H9 (cell line): ENCODE measurements at regions not wholly inside any gene's neighbourhood (a gene's known extent, or its start where the extent isn't known, plus 50 kb on each side); places are given as distances from the start of the nearest gene placed in this dataset.

Experiments used
- DNase-seq: peaks from one replicate; pipeline ENCODE4 v3.0.0-alpha.2; 2017
- H2AFZ ChIP-seq: one replicate; pipeline ENCODE4 v1.6.1; 2013; ENCODE audit warnings: mild to moderate bottlenecking, low read length, control low read depth, moderate library complexity
- H2AK5ac ChIP-seq: 2 replicates; pipeline ENCODE4 v1.6.1; 2013; ENCODE audit warnings: low read length, control low read depth, mixed read lengths; ENCODE audit not compliant: insufficient read length
- H2BK120ac ChIP-seq: one replicate; pipeline ENCODE4 v1.6.1; 2013; ENCODE audit warnings: low read depth, mild to moderate bottlenecking, low read length, control low read depth, inconsistent platforms; ENCODE audit not compliant: poor library complexity, severe bottlenecking
- H2BK12ac ChIP-seq: 2 replicates; pipeline ENCODE4 v1.6.1; 2013; ENCODE audit warnings: low read length, control low read depth, mixed read lengths, low read depth; ENCODE audit not compliant: insufficient read length
- H2BK15ac ChIP-seq: 2 replicates; pipeline ENCODE4 v1.6.1; 2013; ENCODE audit warnings: low read depth, low read length, control low read depth
- H2BK20ac ChIP-seq: one replicate; pipeline ENCODE4 v1.6.1; 2013; ENCODE audit warnings: low read depth, mild to moderate bottlenecking, low read length, control low read depth, inconsistent platforms; ENCODE audit not compliant: poor library complexity, severe bottlenecking
- H2BK5ac ChIP-seq: 2 replicates; pipeline ENCODE4 v1.6.1; 2013; ENCODE audit warnings: low read length, control low read depth, mixed read lengths; ENCODE audit not compliant: insufficient read length
- H3K14ac ChIP-seq: 2 replicates; pipeline ENCODE4 v1.6.1; 2013; ENCODE audit warnings: low read length, control low read depth; ENCODE audit not compliant: insufficient read depth
- H3K18ac ChIP-seq: 2 replicates; pipeline ENCODE4 v1.6.1; 2013; ENCODE audit warnings: low read depth, mild to moderate bottlenecking, mixed read lengths, low read length, control low read depth; ENCODE audit not compliant: insufficient read length
- H3K23ac ChIP-seq: 2 replicates; pipeline ENCODE4 v1.6.1; 2013; ENCODE audit warnings: low read length, control low read depth, mixed read lengths, low read depth; ENCODE audit not compliant: insufficient read length
- H3K23me2 ChIP-seq: 2 replicates; pipeline ENCODE4 v1.6.1; 2013; ENCODE audit warnings: low read depth, mild to moderate bottlenecking, mixed read lengths, low read length, control low read depth; ENCODE audit not compliant: insufficient read length, poor library complexity, severe bottlenecking
- H3K27ac ChIP-seq: 2 replicates; pipeline ENCODE4 v1.5.1; 2013; ENCODE audit warnings: low read length, control low read depth, mixed read lengths, low read depth; ENCODE audit not compliant: insufficient read length
- H3K27me3 ChIP-seq: 2 replicates; pipeline ENCODE4 v1.6.1; 2013; ENCODE audit warnings: low read length, control low read depth, inconsistent platforms; ENCODE audit not compliant: insufficient read depth
- H3K4ac ChIP-seq: 2 replicates; pipeline ENCODE4 v1.6.1; 2013; ENCODE audit warnings: low read depth, mild to moderate bottlenecking, control low read depth, inconsistent platforms, low read length, moderate library complexity
- H3K4me1 ChIP-seq: 2 replicates; pipeline ENCODE4 v1.6.1; 2013; ENCODE audit warnings: low read length, control low read depth, inconsistent platforms; ENCODE audit not compliant: insufficient read depth
- H3K4me2 ChIP-seq: 2 replicates; pipeline ENCODE4 v1.6.1; 2013; ENCODE audit warnings: low read length, control low read depth, mixed read lengths; ENCODE audit not compliant: insufficient read length, insufficient read depth
- H3K56ac ChIP-seq: 2 replicates; pipeline ENCODE4 v1.6.1; 2013; ENCODE audit warnings: low read depth, mild to moderate bottlenecking, mixed read lengths, low read length, control low read depth; ENCODE audit not compliant: insufficient read length
- H3K79me1 ChIP-seq: 2 replicates; pipeline ENCODE4 v1.6.1; 2013; ENCODE audit warnings: low read depth, mild to moderate bottlenecking, moderate library complexity, low read length, control low read depth, inconsistent platforms; ENCODE audit not compliant: insufficient read depth, poor library complexity, severe bottlenecking
- H3K79me2 ChIP-seq: 2 replicates; pipeline ENCODE4 v1.6.1; 2013; ENCODE audit warnings: low read length, control low read depth, inconsistent platforms; ENCODE audit not compliant: insufficient read depth
- H3K9ac ChIP-seq: 2 replicates; pipeline ENCODE4 v1.6.1; 2013; ENCODE audit warnings: low read length, control low read depth, mixed read lengths; ENCODE audit not compliant: insufficient read length; ENCODE audit errors: extremely low read depth
- H3K9me3 ChIP-seq: one replicate; pipeline ENCODE4 v1.6.1; 2013; ENCODE audit warnings: low read depth, low read length, inconsistent platforms; ENCODE audit not compliant: control insufficient read depth
- H3T11ph ChIP-seq: one replicate; pipeline ENCODE4 v1.6.1; 2013; ENCODE audit warnings: mild to moderate bottlenecking, low read length, control low read depth, inconsistent platforms
- H4K20me1 ChIP-seq: one replicate; pipeline ENCODE4 v1.6.1; 2013; ENCODE audit not compliant: control insufficient read depth, insufficient read length, insufficient read depth
- H4K5ac ChIP-seq: 2 replicates; pipeline ENCODE4 v1.6.1; 2013; ENCODE audit warnings: low read depth, mild to moderate bottlenecking, mixed read lengths, low read length, control low read depth; ENCODE audit not compliant: insufficient read length
- H4K8ac ChIP-seq: replicated peaks from 2 replicates; pipeline ENCODE4 v1.6.1; 2013; ENCODE audit warnings: low read length, control low read depth, mixed read lengths, low read depth; ENCODE audit not compliant: insufficient read length
- H4K91ac ChIP-seq: 2 replicates; pipeline ENCODE4 v1.6.1; 2013; ENCODE audit warnings: low read depth, mild to moderate bottlenecking, moderate library complexity, mixed read lengths, low read length, control low read depth; ENCODE audit not compliant: insufficient read length
- H3K27ac Mint-ChIP-seq, 3 experiments: 2 replicates in 2 of 3; 3 replicates in 1 of 3; pipeline ENCODE4 v1.8.0; 2020 to 2021; ENCODE audit warnings: mixed read lengths in 3 of 3, mild to moderate bottlenecking in 1 of 3, moderate library complexity in 1 of 3
- H3K27me3 Mint-ChIP-seq: 2 replicates; pipeline ENCODE4 v1.8.0; 2021; ENCODE audit warnings: low read depth, mild to moderate bottlenecking, moderate library complexity, mixed read lengths
- H3K36me3 Mint-ChIP-seq, 3 experiments: 2 replicates in 2 of 3; 3 replicates in 1 of 3; pipeline ENCODE4 v1.8.0; 2020 to 2021; ENCODE audit warnings: low read depth in 3 of 3, mixed read lengths in 3 of 3; ENCODE audit not compliant: insufficient read depth in 1 of 3
- H3K4me1 Mint-ChIP-seq, 2 experiments: 2 replicates each; pipeline ENCODE4 v1.8.0; 2020; ENCODE audit warnings: mixed read lengths in 2 of 2
- H3K4me3 Mint-ChIP-seq, 2 experiments: 2 replicates in 1 of 2; 3 replicates in 1 of 2; pipeline ENCODE4 v1.8.0; 2020 to 2021; ENCODE audit warnings: mild to moderate bottlenecking in 2 of 2, mixed read lengths in 2 of 2, moderate library complexity in 1 of 2
- H3K9me3 Mint-ChIP-seq, 2 experiments: 2 replicates in 1 of 2; 3 replicates in 1 of 2; pipeline ENCODE4 v1.8.0; 2020; ENCODE audit warnings: mild to moderate bottlenecking in 2 of 2, mixed read lengths in 2 of 2, moderate library complexity in 1 of 2
- CTCF ChIP-seq: fragments of 200-600 bp; sonication (generic); conservative IDR thresholded peaks from 3 replicates; pipeline ENCODE4 v1.8.0; 2021; ENCODE audit warnings: antibody characterized with exemption, mild to moderate bottlenecking
- WGBS: extraction: QIAGEN DNeasy Blood & Tissue Kit; methylation state at CpG from one replicate; pipeline ENCODE4 v1.1.7; 2013; ENCODE audit warnings: missing lambda C conversion rate, low lambda C conversion rate, mixed read lengths; ENCODE audit not compliant: insufficient read length; ENCODE audit errors: extremely low coverage; 5-methylcytosine and 5-hydroxymethylcytosine counted together

GRCh38 chr10:121098751-121099150 is 247.6 kb downstream of the WDR11 start:
- no peak overlapping the region for H3K56ac ChIP-seq
- no peak for TF ChIP-seq CTCF
- Mint-ChIP-seq H3K4me3 (no peak overlapping the region), H3K36me3 (no peaks in the 10 kb centered on the region), H3K27ac (no peak overlapping the region), H3K27me3 (peaks cover 6% of the 10 kb centered on the region), H3K9me3 (0 out of 5 replicates have a peak, but pooled peaks cover 0 to 2% of the 10 kb centered on the region in 2 experiments), H3K4me1 (peaks cover 0 to 3% of the 10 kb centered on the region in 2 experiments; a peak in 2 of 4 replicates)
- no peak for DNase-seq
- H3K4me1 ChIP-seq, result no peaks in the 10 kb centered on the region
- no peak overlapping the region for H3K4ac ChIP-seq
- H3K4me2 ChIP-seq, result no peak overlapping the region
- H3K14ac ChIP-seq, result no peak overlapping the region
- H3K18ac ChIP-seq, result no peak overlapping the region
- H2AK5ac ChIP-seq, result no peak overlapping the region
- no peak overlapping the region for H2BK120ac ChIP-seq
- H3K23me2 ChIP-seq, result no peaks in the 10 kb centered on the region
- no peaks in the 10 kb centered on the region for H3K9me3 ChIP-seq
- no peak overlapping the region for H4K91ac ChIP-seq
- no peak overlapping the region for H2BK12ac ChIP-seq
- no peak overlapping the region for H4K5ac ChIP-seq
- no peak overlapping the region for H4K8ac ChIP-seq
- H3K79me1 ChIP-seq, result no peaks in the 10 kb centered on the region
- no peak overlapping the region for H2AFZ ChIP-seq
- H3K9ac ChIP-seq, result no peak overlapping the region
- no peaks in the 10 kb centered on the region for H3K27me3 ChIP-seq
- H2BK15ac ChIP-seq, result no peak overlapping the region
- no CpG with 5 or more reads among the region's 2 CpGs for WGBS
- no peak overlapping the region for H2BK5ac ChIP-seq
- no peaks in the 10 kb centered on the region for H3K79me2 ChIP-seq
- H3K27ac ChIP-seq, result no peak overlapping the region
- H3K23ac ChIP-seq, result no peak overlapping the region
- H4K20me1 ChIP-seq, result no peaks in the 10 kb centered on the region
- H2BK20ac ChIP-seq, result no peak overlapping the region
- H3T11ph ChIP-seq, result no peak overlapping the region
